Chondrocyte (in vitro differentiated cells): ENCODE measurements at regions not wholly inside any gene's neighbourhood (a gene's known extent, or its start where the extent isn't known, plus 50 kb on each side); places are given as distances from the start of the nearest gene placed in this dataset.
"Not testable (repeated sequence)": the region's sequence is repeated elsewhere in the genome, so short reads cannot be mapped to it uniquely, and the experiment has no call there.

Source experiments
- DNase-seq: peaks from one replicate; pipeline ENCODE4 v3.0.0; 2021; ENCODE audit warnings: mixed read lengths, low spot score
- H3K27ac Mint-ChIP-seq: one replicate; pipeline ENCODE4 v1.8.0; 2021; ENCODE audit warnings: mild to moderate bottlenecking, moderate library complexity, mixed read lengths; ENCODE audit not compliant: unreplicated experiment
- H3K27me3 Mint-ChIP-seq: 2 replicates; pipeline ENCODE4 v1.8.0; 2021; ENCODE audit warnings: low read depth, mixed read lengths
- H3K36me3 Mint-ChIP-seq: 2 replicates; pipeline ENCODE4 v1.8.0; 2021; ENCODE audit warnings: low read depth, mixed read lengths
- H3K4me1 Mint-ChIP-seq: 2 replicates; pipeline ENCODE4 v1.8.0; 2021; ENCODE audit warnings: low read depth, mild to moderate bottlenecking, mixed read lengths
- H3K4me3 Mint-ChIP-seq: one replicate; pipeline ENCODE4 v1.8.0; 2021; ENCODE audit warnings: mild to moderate bottlenecking, moderate library complexity, mixed read lengths; ENCODE audit not compliant: unreplicated experiment
- H3K9me3 Mint-ChIP-seq: 2 replicates; pipeline ENCODE4 v1.8.0; 2021; ENCODE audit warnings: low read depth, mixed read lengths
- CTCF ChIP-seq: fragments of 200-600 bp; sonication (generic); IDR thresholded peaks from 2 replicates; pipeline ENCODE4 v1.5.0; 2021; ENCODE audit warnings: antibody characterized with exemption, mild to moderate bottlenecking, moderate library complexity

- Mint-ChIP-seq H3K9me3 (peaks cover 9% of the 10 kb centered on the region), H3K4me1 (peaks cover 5% of the 10 kb centered on the region), H3K27ac (no peak overlapping the region), H3K36me3 (no peaks in the 10 kb centered on the region), H3K4me3 (no peak overlapping the region), H3K27me3 (no peaks in the 10 kb centered on the region)
- no peak for TF ChIP-seq CTCF
- no peak for DNase-seq
Measured at GRCh38 chrX:9376111-9376510, 88.7 kb upstream of the TBL1X start.

GRCh38 chrX:9377216-9377615 lies 87.6 kb upstream of the TBL1X start:
- not testable (repeated sequence) for H3K36me3 Mint-ChIP-seq, H3K4me3 Mint-ChIP-seq, H3K27me3 Mint-ChIP-seq, H3K27ac Mint-ChIP-seq, DNase-seq, H3K4me1 Mint-ChIP-seq, H3K9me3 Mint-ChIP-seq

- no peak for TF ChIP-seq CTCF
- H3K27ac Mint-ChIP-seq = no peak overlapping the region
- H3K36me3 Mint-ChIP-seq = no peaks in the 10 kb centered on the region
- no peaks in the 10 kb centered on the region for H3K27me3 Mint-ChIP-seq
- peaks cover 5% of the 10 kb centered on the region for H3K4me1 Mint-ChIP-seq
- H3K4me3 Mint-ChIP-seq = no peak overlapping the region
- no peak for DNase-seq
- H3K9me3 Mint-ChIP-seq = peaks cover 3% of the 10 kb centered on the region
Measured at GRCh38 chrX:9378980-9379696, 85.7 kb upstream of the TBL1X start.

- no peak overlapping the region for H3K4me3 Mint-ChIP-seq
- H3K9me3 Mint-ChIP-seq = peaks cover 3% of the 10 kb centered on the region
- no peak for DNase-seq
- peaks cover 5% of the 10 kb centered on the region for H3K4me1 Mint-ChIP-seq
- no peak overlapping the region for H3K27ac Mint-ChIP-seq
- TF ChIP-seq CTCF = no peak
- no peaks in the 10 kb centered on the region for H3K27me3 Mint-ChIP-seq
- H3K36me3 Mint-ChIP-seq = no peaks in the 10 kb centered on the region
Measured at GRCh38 chrX:9379697-9380551, 84.9 kb upstream of the TBL1X start.

- Mint-ChIP-seq H3K4me3 (no peak overlapping the region), H3K36me3 (no peaks in the 10 kb centered on the region), H3K27me3 (no peaks in the 10 kb centered on the region), H3K27ac (no peak overlapping the region), H3K9me3 (no peaks in the 10 kb centered on the region), H3K4me1 (peaks cover 5% of the 10 kb centered on the region)
- no peak for TF ChIP-seq CTCF
- DNase-seq = no peak
Measured at GRCh38 chrX:9383655-9384054, 81.2 kb upstream of the TBL1X start.
